ENCODE measurements at regions not wholly inside any gene's neighbourhood (a gene's known extent, or its start where the extent isn't known, plus 50 kb on each side); places are given as distances from the start of the nearest gene placed in this dataset.

GRCh38 chr5:110224050-110224449 lies 502.4 kb downstream of the TMEM232 start:
- no peak overlapping the region for H2AFZ ChIP-seq (ENCODE audit: low read depth)
- no peak overlapping the region for H3K4me3 ChIP-seq (IDR thresholded peaks at IDR 0.05; ENCODE audit: insufficient read depth, low read depth, low read length)
- no peaks in the 10 kb centered on the region for H3K36me3 ChIP-seq (ENCODE audit: insufficient read depth)
- H4K20me1 ChIP-seq (ENCODE audit: insufficient read depth) = no peaks in the 10 kb centered on the region
- H3K27me3 ChIP-seq (ENCODE audit: insufficient read depth, low read depth) = no peaks in the 10 kb centered on the region
- no peak overlapping the region for H3K4me2 ChIP-seq
- peaks cover 3% of the 10 kb centered on the region for H3K4me1 ChIP-seq (ENCODE audit: low read depth, poor library complexity, severe bottlenecking)
- H3K9ac ChIP-seq = no peak overlapping the region
- no peaks in the 10 kb centered on the region for H3K79me2 ChIP-seq (ENCODE audit: insufficient read depth, low read depth)
- no peak for TF ChIP-seq CTCF (conservative IDR thresholded peaks at IDR 0.05; ENCODE audit: low read depth, low read length)
- H3K27ac ChIP-seq = no peak overlapping the region

GRCh38 chr5:110225949-110226348 lies 500.5 kb downstream of the TMEM232 start:
- H3K4me2 ChIP-seq = no peak overlapping the region
- H3K27ac ChIP-seq = no peak overlapping the region
- no peaks in the 10 kb centered on the region for H3K36me3 ChIP-seq (ENCODE audit: insufficient read depth)
- no peak for TF ChIP-seq CTCF (conservative IDR thresholded peaks at IDR 0.05; ENCODE audit: low read depth, low read length)
- no peak overlapping the region for H3K4me3 ChIP-seq (IDR thresholded peaks at IDR 0.05; ENCODE audit: insufficient read depth, low read depth, low read length)
- no peak overlapping the region for H3K9ac ChIP-seq
- H4K20me1 ChIP-seq (ENCODE audit: insufficient read depth) = no peaks in the 10 kb centered on the region
- H2AFZ ChIP-seq (ENCODE audit: low read depth) = no peak overlapping the region
- no peaks in the 10 kb centered on the region for H3K79me2 ChIP-seq (ENCODE audit: insufficient read depth, low read depth)
- H3K4me1 ChIP-seq (ENCODE audit: low read depth, poor library complexity, severe bottlenecking) = no peaks in the 10 kb centered on the region
- H3K27me3 ChIP-seq (ENCODE audit: insufficient read depth, low read depth) = no peaks in the 10 kb centered on the region

- no peak overlapping the region for H2AFZ ChIP-seq (ENCODE audit: low read depth)
- H3K27ac ChIP-seq = no peak overlapping the region
- TF ChIP-seq CTCF (conservative IDR thresholded peaks at IDR 0.05; ENCODE audit: low read depth, low read length) = no peak
- H3K79me2 ChIP-seq (ENCODE audit: insufficient read depth, low read depth) = no peaks in the 10 kb centered on the region
- H3K4me1 ChIP-seq (ENCODE audit: low read depth, poor library complexity, severe bottlenecking) = peaks cover 12% of the 10 kb centered on the region
- H3K36me3 ChIP-seq (ENCODE audit: insufficient read depth) = no peaks in the 10 kb centered on the region
- no peaks in the 10 kb centered on the region for H4K20me1 ChIP-seq (ENCODE audit: insufficient read depth)
- H3K4me3 ChIP-seq (IDR thresholded peaks at IDR 0.05; ENCODE audit: insufficient read depth, low read depth, low read length) = no peak overlapping the region
- H3K27me3 ChIP-seq (ENCODE audit: insufficient read depth, low read depth) = no peaks in the 10 kb centered on the region
- no peak overlapping the region for H3K4me2 ChIP-seq
- no peak overlapping the region for H3K9ac ChIP-seq
These were observed 486.7 kb downstream of the TMEM232 start for GRCh38 chr5:110239786-110240185.

GRCh38 chr5:110242950-110243349 lies 483.5 kb downstream of the TMEM232 start:
- peaks cover 12% of the 10 kb centered on the region for H3K4me1 ChIP-seq (ENCODE audit: low read depth, poor library complexity, severe bottlenecking)
- TF ChIP-seq CTCF (conservative IDR thresholded peaks at IDR 0.05; ENCODE audit: low read depth, low read length) = no peak
- no peak overlapping the region for H3K4me2 ChIP-seq
- no peaks in the 10 kb centered on the region for H3K79me2 ChIP-seq (ENCODE audit: insufficient read depth, low read depth)
- no peak overlapping the region for H3K9ac ChIP-seq
- no peak overlapping the region for H3K4me3 ChIP-seq (IDR thresholded peaks at IDR 0.05; ENCODE audit: insufficient read depth, low read depth, low read length)
- no peaks in the 10 kb centered on the region for H3K36me3 ChIP-seq (ENCODE audit: insufficient read depth)
- no peaks in the 10 kb centered on the region for H3K27me3 ChIP-seq (ENCODE audit: insufficient read depth, low read depth)
- H2AFZ ChIP-seq (ENCODE audit: low read depth) = no peak overlapping the region
- no peaks in the 10 kb centered on the region for H4K20me1 ChIP-seq (ENCODE audit: insufficient read depth)
- H3K27ac ChIP-seq = no peak overlapping the region

Data from KMS-11 (cell line).